OCI-LY1 (cell line): ENCODE measurements at regions not wholly inside any gene's neighbourhood (a gene's known extent, or its start where the extent isn't known, plus 50 kb on each side); places are given as distances from the start of the nearest gene placed in this dataset.

Experiments used
- H2AFZ ChIP-seq: fragments of 200-600 bp; sonication (generic), shearing (Covaris generic); 2 replicates; pipeline ENCODE4 v1.6.0; 2014; ENCODE audit warnings: antibody characterized with exemption, mild to moderate bottlenecking, low read length
- H3F3A ChIP-seq: fragments of 200-600 bp; sonication (generic), shearing (Covaris generic); 2 replicates; pipeline ENCODE4 v1.6.0; 2014; ENCODE audit warnings: mild to moderate bottlenecking, antibody characterized with exemption, low read length, moderate library complexity; ENCODE audit not compliant: insufficient read depth
- H3K27ac ChIP-seq: fragments of 200-600 bp; sonication (generic); 2 replicates; pipeline ENCODE4 v1.5.1; 2014; ENCODE audit warnings: low read length, mixed run types, mild to moderate bottlenecking, low read depth; ENCODE audit not compliant: poor library complexity, severe bottlenecking
- H3K27me3 ChIP-seq: fragments of 200-600 bp; sonication (generic); 2 replicates; pipeline ENCODE4 v1.6.0; 2014; ENCODE audit warnings: antibody characterized with exemption, mild to moderate bottlenecking, low read length, moderate library complexity; ENCODE audit not compliant: insufficient read depth
- H3K36me3 ChIP-seq: fragments of 200-600 bp; sonication (generic); 2 replicates; pipeline ENCODE4 v1.6.1; 2014; ENCODE audit warnings: mild to moderate bottlenecking, antibody characterized with exemption, low read length, moderate library complexity, mixed read lengths; ENCODE audit not compliant: insufficient read depth
- H3K4me1 ChIP-seq: fragments of 200-600 bp; sonication (generic); 2 replicates; pipeline ENCODE4 v1.5.1; 2014; ENCODE audit warnings: mild to moderate bottlenecking, low read length, moderate library complexity; ENCODE audit not compliant: insufficient read depth, severe bottlenecking
- H3K4me2 ChIP-seq: fragments of 200-600 bp; sonication (generic), shearing (Covaris generic); 2 replicates; pipeline ENCODE4 v1.6.1; 2014; ENCODE audit warnings: low read length
- H3K4me3 ChIP-seq: fragments of 200-600 bp; sonication (generic); 2 replicates; pipeline ENCODE4 v1.5.1; 2014; ENCODE audit warnings: low read length, low read depth, mild to moderate bottlenecking, mixed read lengths; ENCODE audit not compliant: poor library complexity, severe bottlenecking
- H3K79me2 ChIP-seq: fragments of 200-600 bp; shearing (Covaris generic); 2 replicates; pipeline ENCODE4 v1.6.1; 2016; ENCODE audit warnings: mixed run types, low read length, mixed read lengths; ENCODE audit not compliant: insufficient read depth
- H3K9ac ChIP-seq: fragments of 200-600 bp; sonication (generic), shearing (Covaris generic); 2 replicates; pipeline ENCODE4 v1.6.1; 2014; ENCODE audit warnings: mild to moderate bottlenecking, low read length, mixed read lengths
- H3K9me2 ChIP-seq: fragments of 200-600 bp; sonication (generic), shearing (Covaris generic); 2 replicates; pipeline ENCODE4 v1.6.1; 2014; ENCODE audit warnings: low read depth, mild to moderate bottlenecking, low read length, mixed read lengths
- H3K9me3 ChIP-seq: fragments of 200-600 bp; shearing (Covaris generic); 2 replicates; pipeline ENCODE4 v1.6.1; 2014; ENCODE audit warnings: low read length, mixed read lengths
- H4K20me1 ChIP-seq: fragments of 200-600 bp; sonication (generic), shearing (Covaris generic); 2 replicates; pipeline ENCODE4 v1.6.0; 2016; ENCODE audit warnings: mild to moderate bottlenecking, low read length; ENCODE audit not compliant: insufficient read depth
- CTCF ChIP-seq: fragments of 200-600 bp; sonication (generic), shearing (Covaris generic); IDR thresholded peaks from 2 replicates; pipeline ENCODE4 v1.5.1; 2017; ENCODE audit warnings: mild to moderate bottlenecking, antibody characterized with exemption, low read length, moderate library complexity, mixed read lengths
- EZH2 ChIP-seq: fragments of 200-600 bp; sonication (generic), shearing (Covaris generic); IDR thresholded peaks from 2 replicates; pipeline ENCODE4 v1.8.0; 2017; ENCODE audit warnings: borderline replicate concordance, mixed run types, mild to moderate bottlenecking, antibody characterized with exemption, low read length, moderate library complexity, mixed read lengths

GRCh38 chr16:65833171-65833871, 533.2 kb upstream of the CDH5 start:
- Histone ChIP-seq H2AFZ (no peak overlapping the region), H3K4me3 (no peak overlapping the region), H3K27ac (no peak overlapping the region), H3K36me3 (no peaks in the 10 kb centered on the region), H3K9ac (no peak overlapping the region), H3K4me1 (no peaks in the 10 kb centered on the region), H3K79me2 (no peaks in the 10 kb centered on the region), H3F3A (no peaks in the 10 kb centered on the region), H3K4me2 (no peak overlapping the region), H3K9me3 (no peaks in the 10 kb centered on the region), H4K20me1 (no peaks in the 10 kb centered on the region), H3K9me2 (no peaks in the 10 kb centered on the region), H3K27me3 (no peaks in the 10 kb centered on the region)
- TF ChIP-seq CTCF = no peak

- TF ChIP-seq CTCF = no peak
- no peak for TF ChIP-seq EZH2
- Histone ChIP-seq H3K9me3 (no peaks in the 10 kb centered on the region), H3K4me1 (no peaks in the 10 kb centered on the region), H3K79me2 (no peaks in the 10 kb centered on the region), H3K9me2 (no peaks in the 10 kb centered on the region), H3K27ac (no peak overlapping the region), H2AFZ (no peak overlapping the region), H3F3A (no peaks in the 10 kb centered on the region), H3K27me3 (no peaks in the 10 kb centered on the region), H3K36me3 (no peaks in the 10 kb centered on the region), H3K4me3 (no peak overlapping the region), H3K9ac (no peak overlapping the region), H4K20me1 (no peaks in the 10 kb centered on the region), H3K4me2 (no peak overlapping the region)
Measured at GRCh38 chr16:65832679-65833078, 533.8 kb upstream of the CDH5 start.

- Histone ChIP-seq H3K9ac (no peak overlapping the region), H3K9me3 (no peaks in the 10 kb centered on the region), H3K36me3 (no peaks in the 10 kb centered on the region), H3K9me2 (no peaks in the 10 kb centered on the region), H2AFZ (no peak overlapping the region), H3K4me1 (no peaks in the 10 kb centered on the region), H4K20me1 (no peaks in the 10 kb centered on the region), H3K4me3 (no peak overlapping the region), H3K27me3 (no peaks in the 10 kb centered on the region), H3F3A (no peaks in the 10 kb centered on the region), H3K27ac (no peak overlapping the region), H3K4me2 (no peak overlapping the region), H3K79me2 (no peaks in the 10 kb centered on the region)
- TF ChIP-seq EZH2 (no peak), CTCF (no peak)
Measured at GRCh38 chr16:65831903-65832666, 534.4 kb upstream of the CDH5 start.
